ENCODE measurements at regions not wholly inside any gene's neighbourhood (a gene's known extent, or its start where the extent isn't known, plus 50 kb on each side); places are given as distances from the start of the nearest gene placed in this dataset.

DNA sequence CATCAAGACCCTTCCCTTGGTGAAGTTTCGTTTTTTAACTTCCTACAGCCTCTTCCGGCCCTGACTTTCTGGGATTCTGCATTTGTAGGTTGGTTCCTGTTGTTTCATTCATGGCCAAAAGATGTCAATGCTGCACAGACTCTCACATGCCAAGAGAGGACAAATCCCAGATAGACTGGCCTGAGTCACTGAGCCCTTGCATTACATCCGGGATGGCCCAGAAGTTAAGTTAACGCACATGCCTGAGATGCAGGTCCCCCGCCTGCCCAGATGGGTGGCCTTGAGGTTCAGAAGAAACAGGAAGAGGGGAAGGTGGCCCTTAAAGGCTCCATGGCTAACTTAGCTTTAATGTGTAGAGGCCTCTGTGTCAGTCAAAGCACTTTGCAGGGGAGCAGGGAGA lies 51.6 kb upstream of the SRGAP3 start:
- DNase-seq, result no peak

DNA sequence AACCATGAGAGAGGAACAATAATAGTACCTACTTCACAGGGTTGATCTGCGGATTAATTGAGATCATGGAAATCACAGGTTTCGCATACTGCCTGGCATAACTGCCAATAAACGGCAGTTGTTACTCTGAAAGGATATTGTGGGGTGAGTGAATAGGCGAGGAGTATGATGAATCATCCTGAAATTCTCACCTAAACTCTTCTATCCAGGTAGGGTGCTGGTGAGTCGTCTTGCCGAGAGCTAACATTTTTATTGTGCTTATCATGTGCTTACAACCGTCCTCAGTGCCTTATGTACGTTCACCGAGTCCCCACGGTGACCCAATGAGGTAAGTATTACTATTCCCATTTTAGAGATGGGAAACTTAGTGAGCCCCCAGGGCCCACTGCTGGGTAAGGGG lies 52.4 kb upstream of the SRGAP3 start:
- no peak for DNase-seq

GRCh38 chr3:9302425-9303181 lies 53.2 kb upstream of the SRGAP3 start:
- DNase-seq, result peak; percentile 28

- DNase-seq, result no peak
Observed at GRCh38 chr3:9308298-9308990, 54.4 kb upstream of the THUMPD3 start.

DNA sequence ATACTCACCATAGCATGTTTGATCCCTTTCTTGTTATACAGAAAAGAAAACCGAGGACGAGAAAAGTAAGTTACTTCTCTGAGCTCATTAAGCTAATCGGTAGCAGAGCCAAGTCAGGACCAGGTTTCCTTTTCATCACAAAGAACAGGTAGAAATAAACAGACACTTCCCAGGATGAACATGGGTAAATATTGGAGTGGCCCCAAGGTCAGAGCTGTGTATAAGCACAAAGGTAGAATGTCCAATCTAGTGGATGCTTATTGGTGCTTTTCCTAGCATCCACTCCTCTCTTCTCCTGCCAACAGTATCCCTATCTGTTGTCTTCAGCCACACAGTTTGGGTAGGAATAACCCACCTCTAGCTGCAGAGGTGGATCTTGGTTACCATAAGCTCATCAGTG lies 52.8 kb upstream of the THUMPD3 start:
- no peak for DNase-seq

- no peak for DNase-seq
Observed at GRCh38 chr3:9311228-9311627, 51.6 kb upstream of the THUMPD3 start.

Measured in NCI-H1694 (cell line).